NCI-H446 treated with DMSO at 0.1 percent for 48 hours (cell line): ENCODE measurements at regions not wholly inside any gene's neighbourhood (a gene's known extent, or its start where the extent isn't known, plus 50 kb on each side); places are given as distances from the start of the nearest gene placed in this dataset.

Source experiments
- DNase-seq: peaks from one replicate; lab custom pipeline; 2025; lab: John Stamatoyannopoulos, UW

- no peak for DNase-seq
Measured at GRCh38 chr20:19077370-19078220, 134.8 kb upstream of the SLC24A3 start.

- no peak for DNase-seq
Measured at GRCh38 chr20:19078448-19079373, 133.7 kb upstream of the SLC24A3 start.

GRCh38 chr20:19079536-19080299 lies 132.7 kb upstream of the SLC24A3 start:
- no peak for DNase-seq

GRCh38 chr20:19081937-19082336 lies 130.5 kb upstream of the SLC24A3 start:
- DNase-seq: no peak

- DNase-seq: no peak
Measured at GRCh38 chr20:19083136-19083621, 129.3 kb upstream of the SLC24A3 start.

- no peak for DNase-seq
Measured at GRCh38 chr20:19090332-19090731, 122.1 kb upstream of the SLC24A3 start.

- DNase-seq: no peak
Measured at GRCh38 chr20:19094959-19095541, 117.4 kb upstream of the SLC24A3 start.

- DNase-seq: no peak
Measured at GRCh38 chr20:19095762-19096161, 116.7 kb upstream of the SLC24A3 start.

GRCh38 chr20:19096843-19097242 lies 115.6 kb upstream of the SLC24A3 start:
- DNase-seq: no peak

- DNase-seq: no peak
Measured at GRCh38 chr20:19098117-19098516, 114.3 kb upstream of the SLC24A3 start.

- DNase-seq: no peak
Measured at GRCh38 chr20:19098806-19099578, 113.5 kb upstream of the SLC24A3 start.

GRCh38 chr20:19099596-19100545 lies 112.6 kb upstream of the SLC24A3 start:
- no peak for DNase-seq

- DNase-seq: no peak
Measured at GRCh38 chr20:19100975-19101374, 111.5 kb upstream of the SLC24A3 start.

- no peak for DNase-seq
Measured at GRCh38 chr20:19104186-19104585, 108.3 kb upstream of the SLC24A3 start.

- no peak for DNase-seq
Measured at GRCh38 chr20:19108155-19108554, 104.3 kb upstream of the SLC24A3 start.

- no peak for DNase-seq
Measured at GRCh38 chr20:19110285-19110684, 102.2 kb upstream of the SLC24A3 start.

- no peak for DNase-seq
Measured at GRCh38 chr20:19110881-19111460, 101.5 kb upstream of the SLC24A3 start.

GRCh38 chr20:19112828-19113227 lies 99.6 kb upstream of the SLC24A3 start:
- DNase-seq: no peak

GRCh38 chr20:19113343-19113930 lies 99.0 kb upstream of the SLC24A3 start:
- DNase-seq: no peak
